Endothelial cell of umbilical vein (primary cell): ENCODE measurements at regions not wholly inside any gene's neighbourhood (a gene's known extent, or its start where the extent isn't known, plus 50 kb on each side); places are given as distances from the start of the nearest gene placed in this dataset.

Experiments used
- BruUV-seq: library from RNA; stranded (reverse); fragments of 400-500 nt; replicated peaks from 2 replicates; lab custom pipeline; 2021; lab: Mats Ljungman, UMichigan
- CTCF ChIA-PET: fragments of 300-600, 350-600 bp; sonication (Branson Sonifier 250); formaldehyde crosslinking; loops from one replicate; lab custom pipeline; 2021; ENCODE audit warnings: antibody characterized with exemption, inconsistent platforms; lab: Charles Lee
- POLR2A ChIA-PET: fragments of 300-600, 350-600 bp; sonication (Branson Sonifier 250); formaldehyde crosslinking; loops from one replicate; lab custom pipeline; 2021; ENCODE audit warnings: antibody characterized with exemption, inconsistent platforms; lab: Charles Lee
- DNase-seq: peaks from one replicate; pipeline ENCODE4 v3.0.0-alpha.2; 2011; ENCODE audit warnings: low read depth, low spot score
- FAIRE-seq: peaks from 2 replicates; lab custom pipeline; 2011; peaks lifted over from hg19 to GRCh38; lab: Jason Lieb, UNC
- H2AFZ ChIP-seq: 2 replicates; pipeline ENCODE4 v1.6.0; 2012; ENCODE audit warnings: low read depth, low read length, control low read depth, inconsistent platforms
- H3K27ac ChIP-seq: 2 replicates; pipeline ENCODE4 v1.5.1; 2011; ENCODE audit warnings: low read depth, mild to moderate bottlenecking, control low read depth, low read length, moderate library complexity; ENCODE audit not compliant: insufficient read depth
- H3K27me3 ChIP-seq, 2 experiments: 2 replicates each; pipeline versions ENCODE4 v1.6.0 to v1.6.1; 2011; ENCODE audit warnings: low read length in 2 of 2, mixed read lengths in 1 of 2; ENCODE audit not compliant: control insufficient read depth in 2 of 2, insufficient read depth in 2 of 2
- H3K36me3 ChIP-seq, 2 experiments: 2 replicates in 1 of 2; 3 replicates in 1 of 2; pipeline ENCODE4 v1.5.1; 2011; ENCODE audit warnings: low read length in 2 of 2, mild to moderate bottlenecking in 1 of 2, moderate library complexity in 1 of 2; ENCODE audit not compliant: control insufficient read depth in 2 of 2, insufficient read depth in 2 of 2; ENCODE audit errors: extremely low read depth in 1 of 2
- H3K4me1 ChIP-seq: 3 replicates; pipeline ENCODE4 v1.5.1; 2011; ENCODE audit warnings: mild to moderate bottlenecking, low read length; ENCODE audit not compliant: control insufficient read depth, insufficient read depth; ENCODE audit errors: extremely low read depth
- H3K4me2 ChIP-seq: 2 replicates; pipeline ENCODE4 v1.6.1; 2011; ENCODE audit warnings: low read length, control low read depth, mixed read lengths; ENCODE audit not compliant: insufficient read depth
- H3K4me3 ChIP-seq, 3 experiments: fragments of 200-600 bp in 1 of 3; sonication (generic), shearing (Covaris generic) in 1 of 3; replicated peaks in 1 of 3; 2 replicates each; pipeline ENCODE4 v1.5.1; 2011 to 2016; ENCODE audit warnings: control low read depth in 3 of 3, low read length in 3 of 3, mild to moderate bottlenecking in 2 of 3, inconsistent platforms in 1 of 3, low read depth in 1 of 3, moderate library complexity in 1 of 3; ENCODE audit not compliant: insufficient read depth in 1 of 3
- H3K79me2 ChIP-seq: 2 replicates; pipeline ENCODE4 v1.6.0; 2012; ENCODE audit warnings: low read length, inconsistent platforms; ENCODE audit not compliant: control insufficient read depth, insufficient read depth
- H3K9ac ChIP-seq: replicated peaks from 2 replicates; pipeline ENCODE3; 2011; ENCODE audit warnings: low read length, control low read depth; ENCODE audit not compliant: insufficient read depth; ENCODE audit errors: extremely low read depth
- H3K9me1 ChIP-seq: replicated peaks from 3 replicates; pipeline ENCODE4 v1.6.0; 2011; ENCODE audit warnings: mild to moderate bottlenecking, low read length; ENCODE audit not compliant: control insufficient read depth, insufficient read depth; ENCODE audit errors: extremely low read depth
- H3K9me3 ChIP-seq: replicated peaks from 2 replicates; pipeline ENCODE4 v1.5.1; 2012; ENCODE audit warnings: low read length, inconsistent platforms; ENCODE audit not compliant: control insufficient read depth, insufficient read depth
- H4K20me1 ChIP-seq: replicated peaks from 2 replicates; pipeline ENCODE3; 2011; ENCODE audit warnings: mild to moderate bottlenecking, low read length; ENCODE audit not compliant: control insufficient read depth, insufficient read depth; ENCODE audit errors: extremely low read depth
- CTCF ChIP-seq, 2 donors: IDR thresholded peaks; 1 replicate in 1 of 2; 2 replicates in 1 of 2; pipeline ENCODE4 v1.5.1; 2011; ENCODE audit warnings: low read length in 2 of 2, mild to moderate bottlenecking in 2 of 2, moderate library complexity in 2 of 2, control low read depth in 1 of 2, inconsistent platforms in 1 of 2, low read depth in 1 of 2; ENCODE audit not compliant: insufficient read depth in 1 of 2; ENCODE audit errors: extremely low read depth in 1 of 2
- EZH2 ChIP-seq: IDR thresholded peaks from 2 replicates; pipeline ENCODE4 v1.6.1; 2012; ENCODE audit warnings: borderline replicate concordance, low read depth, mild to moderate bottlenecking, moderate library complexity, low read length, inconsistent platforms; ENCODE audit not compliant: severe bottlenecking
- FOS ChIP-seq: IDR thresholded peaks from 2 replicates; pipeline ENCODE4 v1.6.1; 2011; ENCODE audit warnings: mild to moderate bottlenecking, low read length, moderate library complexity, borderline replicate concordance; ENCODE audit not compliant: insufficient read depth
- GATA2 ChIP-seq: IDR thresholded peaks from 2 replicates; pipeline ENCODE4 v1.7.0; 2011; ENCODE audit warnings: low read depth, mild to moderate bottlenecking, moderate library complexity, mixed read lengths, low read length; ENCODE audit not compliant: insufficient read length, insufficient read depth
- JUN ChIP-seq: IDR thresholded peaks from 2 replicates; pipeline ENCODE4 v1.6.1; 2011; ENCODE audit warnings: borderline replicate concordance, low read depth; ENCODE audit not compliant: insufficient read length, insufficient read depth
- MYC ChIP-seq: IDR thresholded peaks from one replicate; pipeline ENCODE4 v1.6.1; 2011; ENCODE audit warnings: mild to moderate bottlenecking, low read depth, low read length
- POLR2A ChIP-seq: IDR thresholded peaks from 2 replicates; pipeline ENCODE4 v1.6.1; 2012; ENCODE audit warnings: low read depth, mild to moderate bottlenecking, control low read depth, low read length
- POLR2AphosphoS5 ChIP-seq: IDR thresholded peaks from 2 replicates; pipeline ENCODE4 v1.6.1; 2012; ENCODE audit warnings: low read depth, mild to moderate bottlenecking, control low read depth, low read length, moderate library complexity; ENCODE audit not compliant: insufficient read depth
- dilution Hi-C: fragments of 300-500 bp; cut with MboI; formaldehyde crosslinking; loops from one replicate; pipeline ENCODE4 v1.15.0; 2019; ENCODE audit warnings: low sequenced_read_pairs; ENCODE audit not compliant: extremely low pct_ligation_motif_present
- intact Hi-C: fragments of 100-400 bp; cut with micrococcal nuclease; formaldehyde crosslinking; loops from one replicate; pipeline ENCODE4 v1.10.0; 2022
- TF ChIP-seq, protein P1 (sequence below): IDR thresholded peaks from 2 replicates; pipeline ENCODE4 v1.6.1; 2011; ENCODE audit not compliant: insufficient read depth, insufficient read length

DNA sequence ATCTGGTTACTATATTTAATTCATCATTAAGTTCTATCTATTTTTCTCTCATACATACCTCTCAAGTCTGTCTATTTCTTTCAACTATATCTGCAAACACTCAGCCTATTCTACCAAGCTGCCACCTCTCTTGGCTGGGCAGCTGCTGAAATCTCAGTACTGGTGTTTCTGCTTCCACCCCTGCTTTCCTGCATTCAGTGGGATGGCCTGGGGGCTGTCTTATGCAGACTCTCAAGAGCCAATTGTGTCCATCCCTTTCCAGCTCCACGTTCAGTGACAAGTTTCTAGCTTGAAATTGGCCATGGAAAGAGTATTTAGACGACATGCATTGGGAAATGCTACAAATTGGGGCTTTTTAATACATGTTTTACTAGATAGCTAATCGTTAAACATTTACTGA lies 378.4 kb upstream of the DPPA4 start:
- H3K36me3 ChIP-seq = no peaks in the 10 kb centered on the region
- no peak overlapping the region for H3K4me3 ChIP-seq
- CTCF ChIA-PET = no interaction called here
- no peaks in the 10 kb centered on the region for H4K20me1 ChIP-seq
- no peak overlapping the region for H2AFZ ChIP-seq
- no peaks in the 10 kb centered on the region for H3K9me3 ChIP-seq
- no peaks in the 10 kb centered on the region for H3K27me3 ChIP-seq
- no peak overlapping the region for H3K27ac ChIP-seq
- BruUV-seq = no TSS peak
- POLR2A ChIA-PET = no interaction called here
- no peak for DNase-seq
- H3K9me1 ChIP-seq = no peaks in the 10 kb centered on the region
- no peaks in the 10 kb centered on the region for H3K79me2 ChIP-seq
- no peak for FAIRE-seq
- no peak overlapping the region for H3K9ac ChIP-seq
- intact Hi-C loops (no loop called here), dilution Hi-C loops (no loop called here)
- no peaks in the 10 kb centered on the region for H3K4me1 ChIP-seq
- no peak overlapping the region for H3K4me2 ChIP-seq
- TF ChIP-seq FOS = no peak
- no peak for TF ChIP-seq POLR2A
- TF ChIP-seq GATA2 = no peak
- no peak for TF ChIP-seq CTCF (IDR thresholded peaks at IDR 0.05; ENCODE audit: extremely low read depth in 1 of 2, insufficient read depth in 1 of 2, low read depth in 1 of 2, low read length in 2 of 2)
- no peak for TF ChIP-seq MYC
- no peak for TF ChIP-seq POLR2AphosphoS5

- intact Hi-C loops = no loop called here
- H3K9ac ChIP-seq = no peak overlapping the region
- H2AFZ ChIP-seq = no peak overlapping the region
- no TSS peak for BruUV-seq
- ChIA-PET POLR2A (no interaction called here), CTCF (no interaction called here)
- dilution Hi-C loops = no loop called here
- H3K27me3 ChIP-seq = no peaks in the 10 kb centered on the region
- no peaks in the 10 kb centered on the region for H3K79me2 ChIP-seq
- no peaks in the 10 kb centered on the region for H4K20me1 ChIP-seq
- DNase-seq = no peak
- no peaks in the 10 kb centered on the region for H3K36me3 ChIP-seq
- H3K9me3 ChIP-seq = no peaks in the 10 kb centered on the region
- no peak overlapping the region for H3K4me2 ChIP-seq
- H3K9me1 ChIP-seq = no peaks in the 10 kb centered on the region
- no peak for FAIRE-seq
- TF ChIP-seq MYC = no peak
- TF ChIP-seq, protein P1, sequence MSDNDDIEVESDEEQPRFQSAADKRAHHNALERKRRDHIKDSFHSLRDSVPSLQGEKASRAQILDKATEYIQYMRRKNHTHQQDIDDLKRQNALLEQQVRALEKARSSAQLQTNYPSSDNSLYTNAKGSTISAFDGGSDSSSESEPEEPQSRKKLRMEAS = no peak
- no peak for TF ChIP-seq JUN
- TF ChIP-seq POLR2A = no peak
- TF ChIP-seq CTCF (IDR thresholded peaks at IDR 0.05; ENCODE audit: extremely low read depth in 1 of 2, insufficient read depth in 1 of 2, low read depth in 1 of 2, low read length in 2 of 2) = no peak
- no peak for TF ChIP-seq POLR2AphosphoS5
- TF ChIP-seq GATA2 = no peak
- no peak for TF ChIP-seq EZH2
- TF ChIP-seq FOS = no peak
- H3K27ac ChIP-seq = no peak overlapping the region
- no peak overlapping the region for H3K4me3 ChIP-seq
- no peaks in the 10 kb centered on the region for H3K4me1 ChIP-seq
Observed at GRCh38 chr3:109718850-109719249, 381.5 kb upstream of the DPPA4 start.
